CD4-positive, alpha-beta T cell treated with Interleukin-4 for 1 hour (primary cell): ENCODE measurements at regions not wholly inside any gene's neighbourhood (a gene's known extent, or its start where the extent isn't known, plus 50 kb on each side); places are given as distances from the start of the nearest gene placed in this dataset.
"Not testable (repeated sequence)": the region's sequence is repeated elsewhere in the genome, so short reads cannot be mapped to it uniquely, and the experiment has no call there.

Experiments used
- DNase-seq, 2 donors: peaks; one replicate each; pipeline ENCODE4 v3.0.0-alpha.2; 2020 to 2022

DNA sequence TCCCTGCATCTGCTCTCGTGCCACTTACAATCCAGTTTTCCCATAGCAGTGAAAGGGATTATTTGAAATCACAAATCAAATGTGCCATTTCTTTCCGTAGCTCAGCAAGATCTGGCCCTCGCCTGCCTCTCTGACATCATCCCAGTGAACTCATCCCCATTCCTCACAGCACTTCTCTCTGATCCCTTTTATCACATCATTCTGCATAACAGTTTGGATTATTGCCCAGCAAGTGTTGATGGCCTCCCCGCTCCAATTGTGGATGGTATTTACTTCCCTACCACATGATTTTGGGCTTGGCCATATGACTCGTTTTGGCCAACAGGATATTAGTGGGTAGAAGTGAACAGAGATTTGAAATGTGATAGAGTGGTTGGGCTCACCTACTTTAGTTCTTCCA is 185.0 kb downstream of the NPIPA7 start:
- not testable (repeated sequence) for DNase-seq

DNA sequence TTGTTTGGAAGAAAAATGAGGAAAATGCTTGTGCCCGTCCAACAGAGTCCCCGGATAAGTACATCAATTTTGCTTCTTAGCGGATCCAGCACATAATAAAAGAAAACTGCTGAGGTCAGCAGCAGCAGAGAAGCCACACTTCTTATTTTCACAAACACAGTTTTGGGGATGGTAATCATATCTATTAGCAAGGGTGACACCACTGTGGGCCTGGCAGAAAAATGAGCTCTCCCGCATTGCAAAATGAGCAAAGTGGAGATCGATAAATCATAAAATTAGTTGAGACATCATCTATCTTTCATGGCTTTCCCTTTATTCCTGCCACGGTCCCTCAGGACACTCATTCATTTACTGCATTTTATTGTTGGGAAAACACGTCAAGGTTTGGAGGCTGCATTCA is 186.4 kb downstream of the NPIPA7 start:
- not testable (repeated sequence) for DNase-seq

DNA sequence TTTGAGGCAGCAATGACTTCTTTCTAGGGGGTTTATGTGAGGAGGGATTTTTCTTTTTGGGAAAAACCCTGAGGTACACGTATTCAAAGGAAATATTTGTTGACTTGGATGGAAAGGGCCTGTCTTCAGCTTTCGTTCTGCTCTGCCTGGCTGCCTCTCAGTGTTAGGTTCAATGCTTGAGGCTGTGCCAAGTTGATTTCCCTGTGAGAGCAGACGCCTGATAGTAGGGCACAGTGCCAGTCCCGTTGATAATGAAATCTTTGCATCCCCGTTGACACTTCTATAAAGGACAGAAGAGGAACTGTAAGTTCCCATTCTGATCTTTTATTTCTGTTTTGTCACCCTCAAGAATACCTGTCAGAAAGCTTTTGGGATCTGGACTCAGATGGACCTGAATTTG is 191.1 kb downstream of the NPIPA7 start:
- not testable (repeated sequence) for DNase-seq

DNA sequence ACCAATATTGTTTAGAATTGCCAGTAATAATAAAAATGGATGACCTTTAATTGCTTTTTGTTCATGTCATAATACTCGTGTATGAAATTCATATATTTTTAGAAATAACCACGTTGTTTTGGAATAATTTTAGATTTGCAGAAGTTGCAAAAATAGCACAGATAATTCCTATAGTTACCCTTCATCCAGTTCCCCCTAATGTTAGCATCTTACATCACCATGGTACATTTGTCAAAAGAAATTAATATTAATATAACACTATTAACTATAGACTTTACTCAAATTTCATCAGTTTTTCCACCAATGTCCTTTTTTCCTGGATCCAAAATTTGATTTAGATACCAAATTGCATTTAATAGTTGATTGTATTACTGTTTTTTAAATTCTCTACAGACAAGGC is 191.9 kb downstream of the NPIPA7 start:
- not testable (repeated sequence) for DNase-seq

DNA sequence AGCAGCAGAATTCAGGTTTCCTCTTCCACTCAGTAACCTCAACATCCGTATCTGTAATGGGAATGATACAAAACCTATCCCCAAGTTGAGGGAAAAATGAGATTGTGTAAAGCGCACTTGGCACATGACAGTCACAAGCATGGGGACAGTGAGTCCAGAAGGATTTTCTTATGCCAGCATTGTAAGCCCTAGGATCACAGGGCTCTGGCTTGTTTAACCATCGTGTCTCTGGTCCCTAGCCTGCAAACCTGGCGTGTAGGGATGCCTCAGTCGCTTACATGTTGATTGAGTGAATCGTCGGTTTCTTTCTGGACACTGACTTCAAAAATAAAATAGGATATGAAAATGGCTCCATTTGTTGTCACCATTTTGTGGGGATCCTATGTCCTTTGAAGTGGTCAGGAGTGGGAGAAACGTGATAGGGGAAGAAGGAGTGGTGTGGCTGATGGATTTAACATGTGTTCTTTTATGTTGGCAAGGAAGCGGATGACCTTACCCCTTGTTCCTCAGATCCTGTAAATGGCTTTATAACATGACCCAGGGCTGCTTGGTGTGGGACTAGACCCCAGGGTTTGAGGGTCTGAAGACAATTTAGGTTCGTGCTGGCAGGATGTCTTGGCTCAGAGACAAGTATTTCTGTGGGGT is 193.3 kb downstream of the NPIPA7 start:
- not testable (repeated sequence) for DNase-seq

DNA sequence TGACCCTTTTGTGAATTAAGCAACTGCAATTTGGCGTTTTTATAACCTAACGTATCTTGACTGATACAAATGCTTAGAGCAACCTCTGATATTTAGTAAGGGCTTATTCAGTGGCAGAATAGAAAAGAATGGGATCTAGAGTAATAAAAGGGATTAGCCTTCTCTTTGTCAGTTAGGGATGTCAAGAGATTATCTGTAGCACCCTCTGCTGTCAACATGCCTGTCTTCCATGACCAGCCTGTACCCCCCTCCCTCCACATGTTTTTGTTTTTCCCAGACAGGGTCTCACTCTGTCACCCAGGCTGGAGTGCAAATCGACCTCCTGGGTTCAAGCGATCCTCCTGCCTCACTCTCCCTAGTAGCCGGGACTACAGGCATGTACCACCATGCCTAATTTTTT is 198.1 kb downstream of the NPIPA7 start:
- DNase-seq = not testable (repeated sequence)

DNA sequence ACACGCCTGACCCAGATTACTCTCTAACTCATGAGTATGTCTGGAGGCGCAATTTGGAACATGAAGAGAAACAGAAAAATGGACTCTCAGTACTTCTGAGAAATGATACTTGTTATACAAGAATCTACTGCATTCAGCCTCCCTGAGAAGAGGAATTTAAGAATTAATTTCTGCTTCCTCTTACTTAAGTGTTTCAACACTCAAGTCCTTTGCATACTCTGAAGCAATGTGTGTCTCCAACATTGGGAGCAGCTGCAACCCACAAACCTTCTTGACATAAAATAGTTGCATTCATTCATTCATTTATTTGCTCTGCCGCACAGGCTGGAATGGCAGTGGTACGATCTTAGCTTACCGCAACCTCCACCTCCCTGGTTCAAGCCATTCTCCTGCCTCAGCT is 199.8 kb downstream of the NPIPA7 start:
- no peak for DNase-seq

DNA sequence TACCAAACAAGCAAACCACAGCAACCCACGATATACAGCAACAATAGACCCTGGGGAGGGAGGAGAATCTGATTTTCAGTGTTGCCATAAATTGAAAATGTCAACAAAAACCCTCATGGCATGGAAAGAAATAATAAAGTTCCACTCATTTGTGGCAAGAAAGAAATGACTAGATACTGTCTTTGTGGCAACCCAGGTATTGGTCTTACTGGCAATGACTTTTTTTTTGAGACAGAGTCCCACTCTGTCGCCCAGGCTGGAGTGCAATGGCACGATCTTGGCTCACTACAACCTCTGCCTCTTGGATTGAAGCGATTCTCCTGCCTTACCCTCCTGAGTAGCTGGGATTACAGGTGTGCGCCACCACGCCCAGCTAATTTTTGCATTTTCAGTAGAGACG is 204.0 kb downstream of the NPIPA7 start:
- DNase-seq = not testable (repeated sequence)

DNA sequence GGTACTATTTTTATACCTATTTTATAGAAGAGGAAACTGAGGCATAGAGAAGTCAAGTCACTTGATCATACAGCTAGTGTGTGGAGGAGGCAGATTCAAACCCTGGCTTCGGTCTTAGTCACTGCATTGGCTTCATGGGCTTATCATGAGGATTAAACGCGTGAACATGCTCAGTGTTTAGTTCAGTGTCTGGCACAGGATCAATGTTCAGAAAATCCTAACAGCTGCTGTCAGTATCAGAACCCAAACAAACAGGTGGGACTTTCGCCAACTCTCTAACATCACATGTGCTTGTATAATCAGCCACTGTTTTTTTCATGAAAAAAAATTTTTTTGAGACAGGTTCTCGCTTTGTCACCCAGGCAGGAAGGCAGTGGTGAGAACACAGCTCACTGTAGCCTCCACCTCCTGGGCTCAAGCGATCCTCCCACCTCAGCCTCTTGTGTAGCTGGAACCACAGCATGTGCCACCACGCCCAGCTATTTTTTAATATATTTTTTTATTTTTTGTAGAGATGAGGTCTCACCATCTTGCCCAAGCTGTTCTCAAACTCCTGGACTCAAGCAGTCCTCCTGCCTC is 207.2 kb downstream of the NPIPA7 start:
- DNase-seq = not testable (repeated sequence)

DNA sequence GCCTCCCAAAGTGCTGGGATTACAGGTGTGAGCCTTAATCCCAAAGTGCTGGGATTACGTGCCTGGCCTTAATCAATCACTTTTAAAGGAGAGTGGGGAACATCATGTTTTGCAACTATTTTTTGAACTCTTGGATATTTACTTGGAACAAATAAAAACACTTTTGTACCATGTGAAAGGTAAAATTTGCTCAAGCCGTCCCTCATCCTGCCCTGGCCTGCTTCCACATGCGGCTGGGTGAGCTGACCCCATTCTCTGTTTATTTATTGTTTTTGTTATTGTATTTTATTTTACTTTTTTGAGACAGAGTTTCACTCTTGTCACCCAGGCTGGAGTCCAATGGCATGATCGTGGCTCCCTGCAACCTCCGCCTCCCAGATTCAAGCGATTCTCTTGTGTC is 208.0 kb downstream of the NPIPA7 start:
- not testable (repeated sequence) for DNase-seq

DNA sequence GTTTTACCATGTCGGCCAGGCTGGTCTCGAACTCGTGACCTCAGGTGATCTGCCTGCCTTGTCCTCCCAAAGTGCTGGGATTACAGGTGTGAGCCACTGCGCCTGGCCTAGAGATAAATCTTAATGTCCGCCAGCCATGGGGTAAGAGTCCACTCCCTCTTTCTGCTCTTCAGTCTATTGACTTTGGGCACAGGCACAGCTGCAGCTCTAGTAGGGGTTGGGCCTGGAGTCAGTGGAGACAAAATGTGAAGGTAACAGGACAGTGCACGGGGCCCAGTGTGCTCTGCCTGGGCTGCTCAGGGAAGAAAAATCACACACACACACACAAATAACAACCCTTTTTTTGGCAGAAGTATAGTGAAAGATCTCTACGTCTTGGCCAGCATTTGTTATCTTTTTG is 209.5 kb downstream of the NPIPA7 start:
- DNase-seq = not testable (repeated sequence)

DNA sequence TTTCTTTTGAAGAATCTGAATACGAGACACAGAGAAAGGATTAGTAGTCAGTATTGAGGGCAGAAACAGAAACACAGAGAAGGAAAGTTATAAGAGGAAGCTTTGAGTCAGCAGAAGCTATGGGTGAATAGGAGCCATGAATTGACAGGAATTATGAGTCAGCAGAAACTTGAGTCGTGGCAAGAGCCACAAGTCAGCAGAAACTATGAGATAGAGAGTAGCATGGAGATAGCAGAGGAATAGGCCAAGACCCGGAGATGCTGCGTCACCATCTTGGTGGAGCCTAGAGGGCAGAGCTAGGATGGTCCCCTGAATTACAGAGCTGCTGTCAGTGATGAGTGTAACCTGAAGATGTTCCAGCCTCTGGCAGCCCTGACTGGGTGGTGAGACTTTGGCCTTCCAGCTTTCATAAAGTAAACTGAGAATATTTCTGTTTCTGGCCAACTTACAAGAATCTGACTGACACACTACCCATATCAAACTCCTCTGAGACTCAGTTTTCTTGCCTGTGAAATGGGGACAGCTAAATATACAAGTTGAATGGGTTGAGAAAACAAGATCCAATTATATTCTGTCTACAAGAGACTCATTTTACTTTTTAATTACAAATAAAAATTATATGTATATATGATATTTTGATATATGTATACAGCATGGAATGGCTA is 211.8 kb downstream of the NPIPA7 start:
- DNase-seq = not testable (repeated sequence)

DNA sequence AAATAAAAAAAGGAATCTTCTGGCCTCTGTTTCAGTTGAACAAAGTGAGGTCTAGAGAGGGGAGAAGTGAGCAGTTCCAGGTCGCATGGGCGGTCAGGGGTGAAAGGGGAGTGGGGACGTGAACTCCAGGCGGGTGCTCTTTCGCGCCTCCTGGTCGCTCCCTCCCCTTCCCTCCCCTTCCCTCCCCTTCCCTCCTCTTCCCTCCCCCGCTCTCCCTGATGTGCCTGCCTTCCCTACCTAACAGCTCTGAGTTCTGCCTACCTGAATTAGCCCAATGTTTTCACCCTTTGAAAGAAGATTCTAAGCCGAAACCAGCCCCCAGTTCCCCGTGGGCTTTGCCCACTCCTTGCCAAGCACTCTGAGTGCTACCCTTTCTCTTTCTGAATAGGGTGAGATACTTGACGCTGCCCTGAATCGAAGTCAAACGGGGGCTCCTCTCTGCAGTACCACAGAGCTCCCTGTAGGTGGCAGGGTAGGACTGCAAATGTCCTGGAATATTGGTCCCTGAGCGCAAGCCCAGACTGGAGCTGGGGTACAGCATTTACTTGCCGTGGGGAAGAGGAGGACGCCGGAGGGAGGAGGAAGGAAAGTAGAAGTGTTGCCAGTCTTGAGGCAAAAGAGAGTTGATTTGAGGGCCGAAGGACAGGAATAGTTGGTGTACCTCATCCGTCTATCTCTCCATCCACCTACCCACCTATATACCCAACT is 214.4 kb downstream of the NPIPA7 start:
- DNase-seq = peak; percentile 34 to 41

DNA sequence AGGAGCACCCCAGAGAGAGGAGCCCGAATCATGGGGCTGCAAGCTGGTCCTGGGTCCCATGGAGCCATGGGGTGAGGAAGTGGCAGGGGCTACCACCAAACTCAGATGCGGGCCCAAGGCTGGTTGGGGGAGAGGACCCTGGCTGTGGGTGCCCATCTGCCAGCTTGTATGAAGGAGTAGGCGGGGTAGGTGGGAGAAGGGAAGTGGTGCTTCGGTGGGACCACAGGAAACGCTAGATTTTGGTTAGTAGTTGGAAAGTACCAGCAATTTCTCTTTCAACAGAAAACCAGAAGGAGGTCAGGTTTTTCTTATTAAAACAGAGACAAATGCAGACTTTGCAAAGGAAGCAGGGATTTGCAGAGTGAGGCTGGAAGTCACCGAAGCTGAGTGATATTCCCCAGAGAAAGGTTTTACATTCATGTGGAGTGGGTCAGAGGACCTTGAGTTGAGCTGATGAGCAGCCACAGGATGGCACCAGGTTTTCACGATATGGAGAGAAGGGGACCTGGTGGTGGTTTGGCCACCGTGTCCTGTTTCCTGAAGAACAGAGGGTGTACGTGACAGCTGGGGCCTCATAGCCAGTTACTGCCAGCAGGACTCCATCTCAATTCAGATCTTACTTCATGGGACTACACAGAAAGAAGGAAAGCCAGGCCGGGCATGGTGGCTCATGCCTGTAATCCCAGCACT is 216.2 kb downstream of the NPIPA7 start:
- DNase-seq = not testable (repeated sequence)

DNA sequence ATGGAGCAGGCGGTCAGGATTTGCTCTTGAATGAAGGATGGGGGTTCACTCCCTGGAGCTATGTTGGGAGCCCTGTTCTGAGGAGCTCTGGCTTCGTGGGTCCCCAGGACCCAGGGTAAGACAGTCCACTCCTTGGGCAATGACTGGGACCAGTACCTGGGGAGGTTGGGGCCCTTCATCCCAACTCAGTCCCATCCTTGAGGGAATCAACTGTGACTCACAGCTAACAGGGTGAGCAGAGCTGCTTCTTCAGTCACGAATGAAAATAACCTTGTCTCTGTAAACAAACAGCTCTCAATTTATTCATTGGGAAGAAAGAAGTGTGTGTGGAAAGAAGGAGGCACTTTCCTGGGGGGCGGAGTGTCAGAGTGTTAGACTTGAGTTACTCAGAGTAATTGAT is 222.3 kb downstream of the NPIPA7 start:
- DNase-seq = not testable (repeated sequence)

DNA sequence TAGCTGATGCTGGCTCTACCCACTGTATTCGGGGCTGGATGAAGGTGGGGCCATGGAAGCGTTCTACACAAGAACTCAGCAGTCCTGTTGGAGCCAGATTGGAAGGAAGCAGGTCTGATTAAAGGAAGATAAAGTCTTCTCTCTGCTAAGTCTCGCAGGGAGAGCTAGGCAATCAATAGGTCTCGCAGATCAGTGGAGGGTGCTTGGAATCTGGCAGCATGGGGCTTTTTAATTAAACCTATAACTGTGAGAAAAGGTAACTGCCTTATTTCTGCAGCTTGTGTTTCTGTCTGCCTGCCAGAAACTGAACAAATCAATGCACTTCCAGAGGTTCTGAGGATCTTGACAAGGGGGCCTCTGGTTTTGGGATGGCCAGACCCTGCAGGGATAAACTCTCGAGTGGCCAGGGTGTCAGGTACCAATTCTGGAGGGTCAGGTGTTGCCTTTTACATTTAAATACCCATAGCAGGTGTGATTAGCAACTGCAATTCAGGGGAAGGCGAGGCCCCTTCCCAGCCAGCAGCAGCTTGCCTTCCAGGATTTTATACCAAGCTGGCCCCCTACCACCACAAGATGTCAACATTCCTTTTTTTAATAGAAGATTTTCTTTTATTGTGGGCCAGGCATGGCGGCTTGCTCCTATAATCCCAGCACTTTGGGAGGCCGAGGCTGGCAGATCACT is 228.6 kb downstream of the NPIPA7 start:
- not testable (repeated sequence) for DNase-seq

DNA sequence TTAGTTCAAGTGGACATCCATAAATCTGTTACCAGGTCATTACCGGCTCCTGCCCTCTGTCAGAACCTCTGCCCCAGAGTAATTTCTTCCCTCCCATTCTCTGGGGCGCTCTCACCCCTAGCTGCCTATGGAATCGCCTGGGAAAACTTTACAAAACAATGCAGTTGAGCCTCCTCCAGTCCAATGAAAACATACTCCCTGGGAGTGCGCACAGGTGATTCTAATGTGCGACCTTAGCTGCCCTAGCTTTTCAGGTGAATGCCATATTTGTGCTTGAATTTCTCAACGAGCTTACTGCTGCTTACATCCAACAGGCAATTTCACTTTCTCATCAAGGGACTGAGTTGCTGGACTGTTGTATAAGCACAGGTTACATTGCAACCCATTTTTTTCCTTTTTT is 230.7 kb downstream of the NPIPA7 start:
- not testable (repeated sequence) for DNase-seq

DNA sequence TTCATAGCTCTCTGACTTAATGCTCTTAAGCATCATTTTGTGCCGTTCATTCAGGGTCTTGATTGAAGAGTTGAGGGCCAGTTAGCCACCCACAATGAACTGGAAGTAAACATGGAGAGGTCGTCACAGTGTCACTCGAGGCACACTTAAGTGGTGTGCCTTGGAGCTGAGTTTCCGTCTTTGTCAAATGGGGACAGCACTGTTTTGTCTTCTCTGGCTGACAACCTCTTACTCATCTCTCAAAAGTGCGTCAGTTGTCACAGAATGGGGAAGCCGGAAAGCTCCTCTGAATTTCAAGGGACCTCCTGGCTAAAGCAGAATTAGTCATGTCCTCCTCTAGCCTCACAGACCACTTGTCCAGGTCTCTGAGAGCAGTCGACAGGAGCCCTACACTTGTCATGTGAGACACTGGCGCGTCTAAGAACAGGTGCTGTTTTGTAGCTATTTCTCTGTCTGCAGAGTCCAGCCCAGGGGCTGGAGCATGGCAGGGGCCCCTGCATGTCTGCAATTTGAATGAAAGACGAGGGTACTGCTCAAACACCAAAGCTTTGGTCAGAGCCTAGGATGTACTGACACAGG is 231.5 kb downstream of the NPIPA7 start:
- not testable (repeated sequence) for DNase-seq

DNA sequence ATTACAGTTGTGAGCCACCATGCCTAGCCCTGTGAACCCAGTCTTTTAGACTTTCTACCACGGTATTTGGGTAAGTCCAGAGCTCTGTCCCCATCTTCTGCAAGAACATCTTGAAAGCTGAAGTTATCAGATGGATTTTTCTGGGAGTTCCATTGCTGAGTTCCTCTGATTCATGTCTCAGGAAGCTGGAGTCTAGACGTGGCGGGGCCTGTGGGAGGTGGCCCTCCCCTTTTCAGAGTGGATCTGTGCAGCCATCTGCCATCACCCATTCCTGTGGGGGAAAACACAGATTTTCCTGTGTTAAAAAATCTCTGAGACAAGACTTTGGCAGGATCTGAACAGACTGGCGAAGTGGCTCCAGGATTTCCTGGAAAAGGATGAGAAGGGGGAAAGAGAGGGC is 234.3 kb downstream of the NPIPA7 start:
- DNase-seq = not testable (repeated sequence)

DNA sequence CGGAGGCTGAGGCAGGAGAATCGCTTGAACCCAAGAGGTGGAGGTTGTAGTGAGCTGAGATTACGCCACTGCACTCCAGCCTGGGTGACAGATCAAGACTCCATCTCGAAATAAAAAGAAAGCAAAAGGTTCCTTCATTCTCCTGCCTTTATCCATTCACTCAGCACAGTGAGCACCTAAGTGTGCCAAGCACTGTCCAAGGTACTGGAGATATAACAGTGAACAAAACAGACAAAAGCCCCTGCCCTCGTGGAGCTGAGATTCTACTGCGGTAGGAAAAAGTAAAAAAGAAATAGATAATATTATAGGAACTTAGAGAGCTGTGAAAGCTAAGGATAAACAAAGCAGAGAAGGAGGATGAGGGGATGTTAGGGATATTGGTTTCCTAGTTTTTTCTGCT is 235.5 kb downstream of the NPIPA7 start:
- DNase-seq = not testable (repeated sequence)

DNA sequence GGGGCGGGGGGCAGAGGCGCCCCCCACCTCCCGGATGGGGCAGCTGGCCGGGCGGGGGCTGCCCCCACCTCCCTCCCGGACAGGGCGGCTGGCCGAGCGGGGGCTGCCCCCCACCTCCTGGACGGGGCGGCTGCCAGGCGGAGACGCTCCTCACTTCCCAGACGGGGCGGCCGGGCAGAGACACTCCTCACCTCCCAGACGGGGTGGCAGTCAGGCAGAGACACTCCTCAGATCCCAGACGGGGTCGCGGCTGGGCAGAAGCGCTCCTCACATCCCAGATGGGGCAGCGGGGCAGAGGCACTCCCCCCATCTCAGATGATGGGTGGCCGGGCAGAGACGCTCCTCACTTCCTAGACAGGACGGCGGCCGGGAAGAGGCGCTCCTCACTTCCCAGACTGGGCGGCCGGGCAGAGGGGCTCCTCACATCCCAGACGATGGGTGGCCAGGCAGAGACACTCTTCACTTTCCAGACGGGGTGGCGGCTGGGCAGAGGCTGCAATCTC is 240.1 kb downstream of the NPIPA7 start:
- DNase-seq = not testable (repeated sequence)

DNA sequence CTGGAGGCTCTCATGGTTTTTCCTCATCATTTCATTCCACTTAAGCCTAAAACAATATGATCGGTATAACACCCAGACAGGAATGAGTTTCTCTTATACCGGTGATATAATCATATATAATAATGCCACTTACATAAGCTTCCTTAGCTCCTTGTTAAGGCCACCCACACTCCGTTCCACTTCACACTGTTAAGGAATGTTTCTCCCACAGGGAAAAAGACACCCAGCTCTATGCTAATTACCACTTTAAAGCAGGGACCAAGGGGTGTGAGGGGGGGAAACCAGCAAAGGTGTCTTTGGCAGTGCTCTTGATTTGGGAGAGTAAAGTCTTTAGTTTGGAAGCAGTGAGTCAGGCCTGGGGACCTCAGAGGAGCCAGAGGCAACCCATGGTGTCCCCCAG is 245.4 kb downstream of the NPIPA7 start:
- DNase-seq = not testable (repeated sequence)
